ENCODE measurements at regions not wholly inside any gene's neighbourhood (a gene's known extent, or its start where the extent isn't known, plus 50 kb on each side); places are given as distances from the start of the nearest gene placed in this dataset.

- TF ChIP-seq, protein P1, sequence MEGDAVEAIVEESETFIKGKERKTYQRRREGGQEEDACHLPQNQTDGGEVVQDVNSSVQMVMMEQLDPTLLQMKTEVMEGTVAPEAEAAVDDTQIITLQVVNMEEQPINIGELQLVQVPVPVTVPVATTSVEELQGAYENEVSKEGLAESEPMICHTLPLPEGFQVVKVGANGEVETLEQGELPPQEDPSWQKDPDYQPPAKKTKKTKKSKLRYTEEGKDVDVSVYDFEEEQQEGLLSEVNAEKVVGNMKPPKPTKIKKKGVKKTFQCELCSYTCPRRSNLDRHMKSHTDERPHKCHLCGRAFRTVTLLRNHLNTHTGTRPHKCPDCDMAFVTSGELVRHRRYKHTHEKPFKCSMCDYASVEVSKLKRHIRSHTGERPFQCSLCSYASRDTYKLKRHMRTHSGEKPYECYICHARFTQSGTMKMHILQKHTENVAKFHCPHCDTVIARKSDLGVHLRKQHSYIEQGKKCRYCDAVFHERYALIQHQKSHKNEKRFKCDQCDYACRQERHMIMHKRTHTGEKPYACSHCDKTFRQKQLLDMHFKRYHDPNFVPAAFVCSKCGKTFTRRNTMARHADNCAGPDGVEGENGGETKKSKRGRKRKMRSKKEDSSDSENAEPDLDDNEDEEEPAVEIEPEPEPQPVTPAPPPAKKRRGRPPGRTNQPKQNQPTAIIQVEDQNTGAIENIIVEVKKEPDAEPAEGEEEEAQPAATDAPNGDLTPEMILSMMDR (conservative IDR thresholded peaks at IDR 0.05 in 1 of 2, IDR thresholded peaks at IDR 0.05 in 1 of 2; ENCODE audit: low read depth in 1 of 2, low read length in 2 of 2) = no peak
- no peak for TF ChIP-seq EZH2 (IDR thresholded peaks at IDR 0.05; ENCODE audit: low read length, missing control alignments)
Observed at GRCh38 chrX:6986915-6987314, 160.6 kb upstream of the STS start.

Data from fibroblast of lung (primary cell).